SK-N-SH treated with all-trans-retinoic acid at 6 μM for 48 hours (cell line): ENCODE measurements at regions not wholly inside any gene's neighbourhood (a gene's known extent, or its start where the extent isn't known, plus 50 kb on each side); places are given as distances from the start of the nearest gene placed in this dataset.

Source experiments
- ISL1 ChIP-seq: fragments of 250-450 bp; sonication (Bioruptor Pico); IDR thresholded peaks from 2 replicates; pipeline ENCODE4 v2.1.2; 2022; ENCODE audit warnings: mild to moderate bottlenecking, moderate library complexity
- ZNF565 ChIP-seq: fragments of 450-650 bp; formaldehyde crosslinking; conservative IDR thresholded peaks from 2 replicates; pipeline ENCODE4 v1.5.0; 2020; ENCODE audit warnings: low read depth, mild to moderate bottlenecking, moderate library complexity
- TF ChIP-seq, protein P1 (sequence below): fragments of 250-450 bp; sonication (Bioruptor Pico); IDR thresholded peaks from 2 replicates; pipeline ENCODE4 v1.5.1; 2020; ENCODE audit warnings: low read depth, mild to moderate bottlenecking, moderate library complexity
- TF ChIP-seq, protein P2 (sequence below): fragments of 250-450 bp; sonication (Bioruptor Pico); IDR thresholded peaks from 2 replicates; pipeline ENCODE4 v1.8.0; 2020; ENCODE audit warnings: mild to moderate bottlenecking, moderate library complexity, borderline replicate concordance

DNA sequence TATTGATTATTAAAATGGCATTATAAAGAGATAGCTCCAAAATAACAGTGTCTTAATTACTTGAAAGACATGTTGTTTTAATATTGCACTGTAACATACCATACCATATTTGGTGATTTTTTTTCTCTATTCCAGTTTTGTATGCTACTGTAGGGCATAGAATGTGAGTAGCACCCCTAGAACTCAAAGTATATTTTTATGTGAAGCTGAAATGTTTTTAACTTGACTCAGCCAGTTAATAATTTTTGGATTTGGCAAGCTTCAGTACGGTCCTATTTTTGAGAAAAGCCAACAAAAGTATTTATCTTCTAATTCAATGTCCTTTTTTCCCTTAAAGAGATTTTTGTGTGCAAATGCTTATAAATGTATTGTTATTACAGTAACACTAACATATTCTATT lies 593.8 kb downstream of the USP25 start:
- TF ChIP-seq, protein P1, sequence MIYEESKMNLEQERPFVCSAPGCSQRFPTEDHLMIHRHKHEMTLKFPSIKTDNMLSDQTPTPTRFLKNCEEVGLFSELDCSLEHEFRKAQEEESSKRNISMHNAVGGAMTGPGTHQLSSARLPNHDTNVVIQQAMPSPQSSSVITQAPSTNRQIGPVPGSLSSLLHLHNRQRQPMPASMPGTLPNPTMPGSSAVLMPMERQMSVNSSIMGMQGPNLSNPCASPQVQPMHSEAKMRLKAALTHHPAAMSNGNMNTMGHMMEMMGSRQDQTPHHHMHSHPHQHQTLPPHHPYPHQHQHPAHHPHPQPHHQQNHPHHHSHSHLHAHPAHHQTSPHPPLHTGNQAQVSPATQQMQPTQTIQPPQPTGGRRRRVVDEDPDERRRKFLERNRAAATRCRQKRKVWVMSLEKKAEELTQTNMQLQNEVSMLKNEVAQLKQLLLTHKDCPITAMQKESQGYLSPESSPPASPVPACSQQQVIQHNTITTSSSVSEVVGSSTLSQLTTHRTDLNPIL (CRISPR knock-in tag): no peak
- no peak for TF ChIP-seq ISL1 (CRISPR knock-in tag)
- TF ChIP-seq, protein P2, sequence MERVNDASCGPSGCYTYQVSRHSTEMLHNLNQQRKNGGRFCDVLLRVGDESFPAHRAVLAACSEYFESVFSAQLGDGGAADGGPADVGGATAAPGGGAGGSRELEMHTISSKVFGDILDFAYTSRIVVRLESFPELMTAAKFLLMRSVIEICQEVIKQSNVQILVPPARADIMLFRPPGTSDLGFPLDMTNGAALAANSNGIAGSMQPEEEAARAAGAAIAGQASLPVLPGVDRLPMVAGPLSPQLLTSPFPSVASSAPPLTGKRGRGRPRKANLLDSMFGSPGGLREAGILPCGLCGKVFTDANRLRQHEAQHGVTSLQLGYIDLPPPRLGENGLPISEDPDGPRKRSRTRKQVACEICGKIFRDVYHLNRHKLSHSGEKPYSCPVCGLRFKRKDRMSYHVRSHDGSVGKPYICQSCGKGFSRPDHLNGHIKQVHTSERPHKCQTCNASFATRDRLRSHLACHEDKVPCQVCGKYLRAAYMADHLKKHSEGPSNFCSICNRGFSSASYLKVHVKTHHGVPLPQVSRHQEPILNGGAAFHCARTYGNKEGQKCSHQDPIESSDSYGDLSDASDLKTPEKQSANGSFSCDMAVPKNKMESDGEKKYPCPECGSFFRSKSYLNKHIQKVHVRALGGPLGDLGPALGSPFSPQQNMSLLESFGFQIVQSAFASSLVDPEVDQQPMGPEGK: no peak
- no peak for TF ChIP-seq ZNF565
